Choroid plexus epithelial cell (primary cell): ENCODE measurements at regions not wholly inside any gene's neighbourhood (a gene's known extent, or its start where the extent isn't known, plus 50 kb on each side); places are given as distances from the start of the nearest gene placed in this dataset.

ENCODE experiments used
- DNase-seq: peaks from one replicate; pipeline ENCODE4 v3.0.0-alpha.2; 2010; ENCODE audit warnings: low read depth
- H3K4me3 ChIP-seq: 2 replicates; pipeline ENCODE4 v1.5.1; 2011; ENCODE audit warnings: low read depth, mild to moderate bottlenecking, control low read depth, low read length, moderate library complexity
- CTCF ChIP-seq: conservative IDR thresholded peaks from 2 replicates; pipeline ENCODE4 v1.5.1; 2011; ENCODE audit warnings: low read depth, mild to moderate bottlenecking, control low read depth, inconsistent platforms, low read length, moderate library complexity

GRCh38 chr4:32789026-32789608 is 2068.9 kb downstream of the PCDH7 start:
- peak; percentile 73 for DNase-seq
- TF ChIP-seq CTCF: no peak
- no peak overlapping the region for H3K4me3 ChIP-seq

- TF ChIP-seq CTCF: no peak
- H3K4me3 ChIP-seq: no peak overlapping the region
- DNase-seq: no peak
Measured at GRCh38 chr4:32790803-32791202, 2070.6 kb downstream of the PCDH7 start.

GRCh38 chr4:32798471-32799159 is 2078.4 kb downstream of the PCDH7 start:
- H3K4me3 ChIP-seq: no peak overlapping the region
- no peak for TF ChIP-seq CTCF
- no peak for DNase-seq

GRCh38 chr4:32824336-32824735 is 2104.2 kb downstream of the PCDH7 start:
- H3K4me3 ChIP-seq: no peak overlapping the region
- TF ChIP-seq CTCF: no peak
- peak; percentile 76 for DNase-seq

GRCh38 chr4:32826169-32826568 is 2106.0 kb downstream of the PCDH7 start:
- DNase-seq: no peak
- H3K4me3 ChIP-seq: no peak overlapping the region
- TF ChIP-seq CTCF: no peak

- DNase-seq: no peak
- no peak overlapping the region for H3K4me3 ChIP-seq
- TF ChIP-seq CTCF: no peak
Measured at GRCh38 chr4:32830160-32830559, 2110.0 kb downstream of the PCDH7 start.

- no peak for DNase-seq
- no peak overlapping the region for H3K4me3 ChIP-seq
- no peak for TF ChIP-seq CTCF
Measured at GRCh38 chr4:32831104-32831503, 2110.9 kb downstream of the PCDH7 start.
